Activated CD4-positive, CD25-positive, alpha-beta regulatory T cell treated with anti-CD3 and anti-CD28 coated beads, Interleukin-2, amount 50 U/mL, for 24 hours (primary cell): ENCODE measurements at regions not wholly inside any gene's neighbourhood (a gene's known extent, or its start where the extent isn't known, plus 50 kb on each side); places are given as distances from the start of the nearest gene placed in this dataset.

ENCODE experiments used
- ATAC-seq, 2 donors: fragments of 150-1000 bp; cut with Tn5 transposase; one replicate each; pipeline ENCODE4 v1.10.0; 2021; ENCODE audit warnings: mild to moderate bottlenecking in 1 of 2, moderate library complexity in 1 of 2

GRCh38 chr3:181660337-181660736 is 51.4 kb upstream of the SOX2 start:
- no peak for ATAC-seq

DNA sequence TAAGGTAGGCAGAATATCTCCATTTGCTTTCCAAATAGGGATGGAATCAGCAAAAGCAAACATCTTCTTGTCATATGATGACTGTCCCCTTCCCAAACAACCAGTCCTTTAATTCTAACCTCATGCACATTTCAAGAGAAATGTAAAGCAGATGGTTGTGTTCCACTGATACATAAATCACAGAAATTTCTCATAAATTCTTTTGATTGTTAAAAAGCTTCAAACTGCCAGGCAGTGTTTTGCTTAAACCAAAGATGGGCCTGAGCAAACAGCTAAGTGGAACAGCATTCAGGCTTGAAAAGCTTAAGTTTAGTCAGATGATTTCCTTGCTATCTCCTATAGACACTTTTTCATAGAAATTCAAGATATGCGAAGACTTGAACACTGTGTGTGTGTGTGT is 74.3 kb upstream of the SOX2 start:
- ATAC-seq, result no peak

DNA sequence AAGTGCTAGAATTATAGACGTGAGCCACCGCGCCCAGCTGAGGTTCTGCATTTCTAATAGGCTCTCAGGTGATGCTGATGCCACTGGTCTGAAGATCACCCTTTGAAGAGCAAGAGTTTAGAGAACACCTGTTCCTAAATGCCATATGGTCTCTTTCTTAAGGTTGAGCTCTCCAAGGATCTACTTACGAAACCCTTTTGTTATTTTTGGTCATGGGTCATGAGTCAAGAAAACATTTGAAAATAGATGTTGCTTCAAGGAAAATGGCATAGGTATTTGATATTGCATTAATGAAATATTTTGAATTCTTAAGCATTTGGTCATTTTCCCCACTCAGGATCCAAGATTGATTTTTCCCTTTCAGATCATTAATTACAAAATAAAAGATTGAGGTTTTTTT is 74.7 kb upstream of the SOX2 start:
- ATAC-seq, result no peak

GRCh38 chr3:181635141-181635540 is 76.6 kb upstream of the SOX2 start:
- ATAC-seq, result no peak

DNA sequence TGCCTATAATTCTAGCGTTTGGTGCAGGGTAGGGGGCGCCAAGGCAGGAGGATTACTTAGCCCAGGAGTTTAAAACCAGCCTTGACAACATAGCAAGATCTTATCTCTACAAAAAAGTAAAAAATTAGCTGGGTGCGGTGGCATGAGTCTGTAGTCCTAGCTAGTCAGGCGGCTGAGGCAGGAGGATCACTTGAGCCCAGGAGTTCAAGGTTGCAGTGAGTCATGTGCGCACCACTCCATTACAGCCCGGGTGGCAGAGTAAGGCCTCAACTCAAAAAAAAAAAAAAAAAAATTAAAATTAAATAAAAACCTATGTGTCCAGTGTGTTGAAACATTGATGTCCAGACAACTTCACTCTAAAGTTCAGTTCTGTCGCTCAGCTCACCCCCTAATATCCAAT is 78.2 kb upstream of the SOX2 start:
- no peak for ATAC-seq

- ATAC-seq, result no peak
These were observed 79.8 kb upstream of the SOX2 start for GRCh38 chr3:181631901-181632300.

DNA sequence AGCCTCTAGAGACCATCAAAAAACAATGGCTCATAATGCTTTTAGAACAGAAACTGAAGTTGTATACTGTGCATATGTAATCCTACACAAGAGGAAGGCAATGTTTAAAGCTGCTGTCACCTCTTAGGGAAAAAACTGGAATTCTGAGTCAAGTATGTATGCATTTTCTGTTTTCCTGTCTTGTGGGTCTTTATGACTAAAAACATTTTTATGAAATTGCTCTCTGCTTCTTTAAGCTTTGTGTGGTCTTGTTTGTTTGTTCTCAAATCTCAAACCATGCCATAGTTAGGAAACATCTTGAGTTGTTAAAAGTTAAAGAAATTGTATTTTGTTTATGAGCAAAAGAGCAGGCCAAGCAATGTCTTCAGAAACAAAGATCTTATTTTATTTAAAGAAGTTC is 80.9 kb upstream of the SOX2 start:
- no peak for ATAC-seq

DNA sequence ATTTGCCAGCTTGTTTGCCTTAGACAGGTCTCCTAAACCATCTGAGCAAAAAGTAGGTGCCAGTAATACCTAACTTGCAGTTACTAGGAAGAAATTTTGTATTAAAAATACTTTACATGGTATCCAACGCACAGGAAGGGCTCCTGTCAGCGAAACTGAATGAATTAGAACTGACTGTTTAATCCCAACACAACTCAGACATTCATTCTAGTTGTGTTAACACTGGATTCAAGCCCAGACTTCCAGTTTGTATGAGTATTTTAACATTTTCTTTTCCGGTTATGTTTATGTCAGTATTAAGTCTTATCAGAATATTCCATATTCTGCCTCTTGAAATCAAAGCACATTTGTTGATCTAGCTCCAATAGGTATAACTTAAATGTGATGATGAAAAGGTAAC is 82.0 kb upstream of the SOX2 start:
- no peak for ATAC-seq

DNA sequence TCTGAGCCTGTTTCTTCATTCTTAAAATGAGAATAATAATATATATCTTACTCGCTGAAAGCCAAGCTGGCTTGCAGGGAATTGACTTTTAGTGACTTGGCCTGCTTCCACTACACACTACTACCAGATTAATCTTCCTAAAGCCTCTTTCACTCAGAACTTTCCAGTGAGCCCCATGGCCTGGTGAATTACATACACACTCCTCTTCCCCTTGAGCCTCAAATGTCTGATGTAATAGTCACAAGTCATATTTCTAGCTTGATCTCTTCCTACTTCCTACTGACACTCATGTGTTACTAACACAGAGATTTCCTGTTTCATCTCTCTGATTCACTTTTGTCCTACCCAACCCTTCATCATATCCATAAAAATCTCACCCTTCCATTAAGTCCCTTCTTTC is 82.7 kb upstream of the SOX2 start:
- no peak for ATAC-seq

GRCh38 chr3:181628384-181628783 is 83.3 kb upstream of the SOX2 start:
- no peak for ATAC-seq

- no peak for ATAC-seq
These were observed 85.7 kb upstream of the SOX2 start for GRCh38 chr3:181626036-181626435.

DNA sequence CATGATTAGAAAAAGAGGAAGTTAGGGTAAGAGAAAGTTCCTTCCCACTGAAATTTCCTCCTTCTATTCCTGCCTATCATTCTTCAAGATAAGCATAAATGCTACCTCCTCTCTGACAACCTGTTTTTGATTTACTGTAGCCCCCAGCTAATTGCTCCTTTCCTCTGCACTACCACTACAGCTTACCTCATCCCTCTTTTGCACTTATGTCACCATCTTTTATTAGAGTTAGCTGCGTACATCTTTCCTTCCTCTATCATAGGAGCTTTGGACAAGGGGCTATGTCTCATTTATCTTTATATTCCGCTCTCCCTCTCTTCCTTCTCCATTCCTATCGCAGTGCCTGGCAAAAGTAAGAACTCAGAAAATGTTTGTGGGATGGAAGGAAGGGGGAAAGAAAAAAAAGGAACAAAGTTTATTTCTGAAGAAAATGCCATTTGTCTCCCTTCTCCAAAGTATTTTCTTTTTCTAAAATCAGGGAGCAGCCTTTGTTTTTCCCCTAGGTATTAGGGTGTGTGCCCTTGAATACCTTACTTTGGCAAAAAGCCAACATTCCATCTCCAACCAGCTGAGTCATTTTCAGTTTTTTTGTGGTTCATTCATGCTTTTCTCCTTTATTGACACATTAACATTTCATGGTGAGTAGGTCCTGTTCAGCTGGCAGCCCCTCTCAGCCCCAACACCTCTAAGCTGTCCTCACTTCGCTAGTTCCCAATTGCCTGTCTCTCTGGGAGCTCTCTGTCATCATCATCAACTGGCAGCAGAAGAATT is 87.6 kb upstream of the SOX2 start:
- ATAC-seq, result no peak

- ATAC-seq, result no peak
These were observed 89.4 kb upstream of the SOX2 start for GRCh38 chr3:181622365-181622764.

GRCh38 chr3:181619897-181620296 is 91.8 kb upstream of the SOX2 start:
- ATAC-seq, result no peak

DNA sequence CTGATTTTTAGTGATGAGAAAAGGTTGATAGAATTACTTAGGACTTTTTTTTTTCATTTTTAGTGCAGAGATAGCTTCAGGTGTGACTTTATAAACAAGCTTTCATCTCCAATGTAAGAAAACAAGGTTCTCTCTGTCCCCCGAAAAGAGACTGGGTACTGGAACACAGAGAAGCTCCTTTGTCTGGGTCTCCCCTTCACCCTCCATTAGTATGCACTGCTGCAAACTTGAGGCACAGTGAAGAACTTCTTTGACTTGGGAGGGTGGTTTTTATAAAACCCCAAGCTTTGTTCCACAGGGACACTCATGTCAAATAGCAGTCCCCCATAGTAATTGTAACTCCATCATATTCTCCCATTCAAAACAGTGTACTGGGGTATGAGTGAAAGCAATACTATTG is 93.5 kb upstream of the SOX2 start:
- no peak for ATAC-seq

DNA sequence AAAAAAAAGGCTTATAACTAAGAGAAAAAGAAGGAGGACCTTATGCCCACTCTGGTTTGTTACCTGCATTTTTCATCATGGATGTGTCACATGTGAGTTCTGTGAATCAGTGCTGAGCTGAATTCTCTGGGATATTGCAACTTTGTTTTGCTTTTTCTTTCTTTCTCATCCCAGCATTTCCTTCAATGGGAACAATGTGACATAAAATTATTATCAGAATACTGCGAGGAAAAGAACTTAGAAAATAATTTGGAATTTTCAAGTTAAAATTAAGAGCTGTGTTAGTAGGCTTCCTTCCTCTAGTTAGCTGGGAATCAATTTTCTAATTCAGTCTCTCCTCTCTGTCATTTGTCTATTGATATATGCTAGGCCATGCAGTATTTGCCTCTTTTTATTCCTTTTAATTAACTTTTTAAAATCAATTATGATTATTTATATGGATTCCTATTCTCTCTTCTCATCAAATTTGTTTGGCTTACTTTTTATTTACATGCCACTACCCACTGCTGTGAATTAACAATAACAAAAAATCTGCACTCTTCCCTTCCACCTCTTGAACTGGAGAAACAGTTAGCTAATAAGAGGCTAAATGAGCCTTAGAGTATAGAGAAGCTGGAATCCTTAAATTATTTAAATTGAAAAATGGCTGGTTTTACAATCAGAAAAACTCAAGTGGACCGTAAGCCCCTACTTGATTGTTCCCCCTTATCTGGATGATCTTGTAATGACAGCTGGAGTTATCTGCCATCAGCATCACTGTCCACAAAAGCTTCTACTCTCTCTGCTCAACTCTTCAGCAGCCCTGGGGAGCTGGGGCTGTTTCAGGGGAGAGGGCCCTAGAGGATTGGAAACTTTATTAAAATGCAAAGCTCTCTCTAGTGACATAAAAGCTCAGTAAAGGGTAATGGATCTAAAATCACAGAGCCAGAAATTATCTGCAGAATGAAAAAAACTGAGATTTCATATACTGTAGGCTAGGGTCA is 95.3 kb upstream of the SOX2 start:
- no peak for ATAC-seq

DNA sequence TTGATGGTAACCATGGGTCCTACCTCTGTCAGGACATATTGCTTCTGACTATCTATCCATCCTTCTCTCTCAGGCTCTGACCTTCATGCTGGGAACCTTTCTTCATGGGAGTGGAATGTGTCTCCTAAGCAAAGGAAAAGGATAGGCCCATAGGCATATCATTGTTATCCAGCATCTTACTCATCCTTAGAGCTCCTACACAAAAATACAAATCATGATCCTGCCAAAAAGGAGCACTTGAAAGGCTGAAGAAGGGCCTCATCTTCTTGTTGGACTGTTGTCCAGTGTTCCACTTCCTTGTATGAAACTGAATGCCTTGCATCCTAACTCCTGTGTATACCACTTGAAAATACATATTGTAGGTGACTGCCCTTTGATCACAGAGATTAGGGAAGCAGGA is 96.1 kb upstream of the SOX2 start:
- ATAC-seq, result no peak

DNA sequence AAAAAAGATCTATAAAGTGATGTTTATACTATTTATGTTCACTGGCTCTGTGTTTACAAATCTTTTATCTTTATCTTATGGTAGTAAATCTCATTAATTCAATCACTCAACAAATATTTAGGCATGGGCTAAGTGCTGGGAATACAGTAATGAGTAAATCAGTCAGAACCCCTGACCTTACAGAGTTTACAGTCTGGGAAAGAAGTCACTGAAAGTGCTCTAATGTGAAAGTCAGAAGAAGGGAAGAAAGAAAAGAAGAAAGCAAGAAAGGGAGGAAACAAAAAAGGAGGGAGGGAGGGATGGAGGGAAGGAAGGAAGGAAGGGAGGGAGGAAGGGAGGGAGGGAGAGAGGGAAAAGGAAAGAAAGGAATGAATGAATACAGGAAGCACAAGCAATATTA is 96.8 kb upstream of the SOX2 start:
- ATAC-seq, result no peak

GRCh38 chr3:181613813-181614212 is 97.9 kb upstream of the SOX2 start:
- ATAC-seq, result no peak

GRCh38 chr3:181613191-181613590 is 98.5 kb upstream of the SOX2 start:
- no peak for ATAC-seq

- ATAC-seq, result no peak
These were observed 100.8 kb upstream of the SOX2 start for GRCh38 chr3:181610973-181611265.

GRCh38 chr3:181610083-181610972 is 101.4 kb upstream of the SOX2 start:
- no peak for ATAC-seq
